ENCODE measurements at regions not wholly inside any gene's neighbourhood (a gene's known extent, or its start where the extent isn't known, plus 50 kb on each side); places are given as distances from the start of the nearest gene placed in this dataset.

DNA sequence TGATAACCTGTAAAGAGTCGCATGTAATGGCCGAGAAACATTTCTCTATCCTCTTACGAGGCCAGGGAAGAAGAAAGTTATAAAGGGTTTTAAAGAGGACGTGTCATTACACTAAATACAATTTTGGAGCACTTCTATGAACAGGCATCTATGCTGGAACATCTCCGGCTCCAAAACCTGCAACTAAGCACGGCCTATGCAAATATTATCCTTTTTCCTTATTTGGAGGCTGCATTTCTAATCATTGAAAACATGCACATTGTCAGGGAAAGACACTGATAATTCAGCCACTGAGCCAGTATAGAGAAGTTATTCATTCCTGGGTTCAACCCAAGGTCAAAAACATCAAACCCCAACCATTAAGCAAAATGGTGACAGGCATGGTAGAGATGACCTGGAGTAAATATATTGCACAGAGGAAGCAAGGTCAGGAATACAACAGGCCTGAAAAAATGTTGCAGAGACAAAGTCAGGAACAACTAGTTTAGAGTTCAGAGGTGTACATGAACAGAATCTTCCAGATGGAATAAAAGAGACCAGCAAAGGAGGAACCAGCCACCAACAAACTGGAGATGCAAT lies 674.1 kb downstream of the NR2F1-AS1 start:
- Histone ChIP-seq H4K20me1 (replicated peaks; ENCODE audit: insufficient read depth) (no peaks in the 10 kb centered on the region), H3K36me3 (ENCODE audit: insufficient read depth) (no peaks in the 10 kb centered on the region), H3K9me2 (ENCODE audit: insufficient read depth) (no peaks in the 10 kb centered on the region), H3K27ac (ENCODE audit: low read depth) (no peak overlapping the region), H3K27me3 (ENCODE audit: insufficient read depth) (no peaks in the 10 kb centered on the region), H2AFZ (no peak overlapping the region), H3K4me3 (no peak overlapping the region), H3F3A (replicated peaks; ENCODE audit: low read depth) (no peaks in the 10 kb centered on the region), H3K79me2 (replicated peaks; ENCODE audit: insufficient read depth) (no peaks in the 10 kb centered on the region), H3K4me1 (ENCODE audit: insufficient read depth) (peaks cover 23% of the 10 kb centered on the region), H3K4me2 (no peak overlapping the region)
- Mint-ChIP-seq H3K4me1 (peaks cover 32% of the 10 kb centered on the region), H3K9me3 (no peaks in the 10 kb centered on the region), H3K27me3 (ENCODE audit: insufficient read depth, low read depth, poor library complexity) (peaks cover 3% of the 10 kb centered on the region), H3K36me3 (ENCODE audit: low read depth) (no peaks in the 10 kb centered on the region), H3K27ac (no peak overlapping the region), H3K4me3 (no peak overlapping the region)
- no peak for TF ChIP-seq CREB1 (CRISPR knock-in tag; IDR thresholded peaks at IDR 0.05; ENCODE audit: low read depth)
- no peak for TF ChIP-seq ZNF114 (CRISPR knock-in tag; IDR thresholded peaks at IDR 0.05)
- TF ChIP-seq EZH2phosphoT487 (IDR thresholded peaks at IDR 0.05; ENCODE audit: unreplicated experiment): no peak
- no peak for TF ChIP-seq ETS1 (IDR thresholded peaks at IDR 0.05)
- TF ChIP-seq, protein P1, sequence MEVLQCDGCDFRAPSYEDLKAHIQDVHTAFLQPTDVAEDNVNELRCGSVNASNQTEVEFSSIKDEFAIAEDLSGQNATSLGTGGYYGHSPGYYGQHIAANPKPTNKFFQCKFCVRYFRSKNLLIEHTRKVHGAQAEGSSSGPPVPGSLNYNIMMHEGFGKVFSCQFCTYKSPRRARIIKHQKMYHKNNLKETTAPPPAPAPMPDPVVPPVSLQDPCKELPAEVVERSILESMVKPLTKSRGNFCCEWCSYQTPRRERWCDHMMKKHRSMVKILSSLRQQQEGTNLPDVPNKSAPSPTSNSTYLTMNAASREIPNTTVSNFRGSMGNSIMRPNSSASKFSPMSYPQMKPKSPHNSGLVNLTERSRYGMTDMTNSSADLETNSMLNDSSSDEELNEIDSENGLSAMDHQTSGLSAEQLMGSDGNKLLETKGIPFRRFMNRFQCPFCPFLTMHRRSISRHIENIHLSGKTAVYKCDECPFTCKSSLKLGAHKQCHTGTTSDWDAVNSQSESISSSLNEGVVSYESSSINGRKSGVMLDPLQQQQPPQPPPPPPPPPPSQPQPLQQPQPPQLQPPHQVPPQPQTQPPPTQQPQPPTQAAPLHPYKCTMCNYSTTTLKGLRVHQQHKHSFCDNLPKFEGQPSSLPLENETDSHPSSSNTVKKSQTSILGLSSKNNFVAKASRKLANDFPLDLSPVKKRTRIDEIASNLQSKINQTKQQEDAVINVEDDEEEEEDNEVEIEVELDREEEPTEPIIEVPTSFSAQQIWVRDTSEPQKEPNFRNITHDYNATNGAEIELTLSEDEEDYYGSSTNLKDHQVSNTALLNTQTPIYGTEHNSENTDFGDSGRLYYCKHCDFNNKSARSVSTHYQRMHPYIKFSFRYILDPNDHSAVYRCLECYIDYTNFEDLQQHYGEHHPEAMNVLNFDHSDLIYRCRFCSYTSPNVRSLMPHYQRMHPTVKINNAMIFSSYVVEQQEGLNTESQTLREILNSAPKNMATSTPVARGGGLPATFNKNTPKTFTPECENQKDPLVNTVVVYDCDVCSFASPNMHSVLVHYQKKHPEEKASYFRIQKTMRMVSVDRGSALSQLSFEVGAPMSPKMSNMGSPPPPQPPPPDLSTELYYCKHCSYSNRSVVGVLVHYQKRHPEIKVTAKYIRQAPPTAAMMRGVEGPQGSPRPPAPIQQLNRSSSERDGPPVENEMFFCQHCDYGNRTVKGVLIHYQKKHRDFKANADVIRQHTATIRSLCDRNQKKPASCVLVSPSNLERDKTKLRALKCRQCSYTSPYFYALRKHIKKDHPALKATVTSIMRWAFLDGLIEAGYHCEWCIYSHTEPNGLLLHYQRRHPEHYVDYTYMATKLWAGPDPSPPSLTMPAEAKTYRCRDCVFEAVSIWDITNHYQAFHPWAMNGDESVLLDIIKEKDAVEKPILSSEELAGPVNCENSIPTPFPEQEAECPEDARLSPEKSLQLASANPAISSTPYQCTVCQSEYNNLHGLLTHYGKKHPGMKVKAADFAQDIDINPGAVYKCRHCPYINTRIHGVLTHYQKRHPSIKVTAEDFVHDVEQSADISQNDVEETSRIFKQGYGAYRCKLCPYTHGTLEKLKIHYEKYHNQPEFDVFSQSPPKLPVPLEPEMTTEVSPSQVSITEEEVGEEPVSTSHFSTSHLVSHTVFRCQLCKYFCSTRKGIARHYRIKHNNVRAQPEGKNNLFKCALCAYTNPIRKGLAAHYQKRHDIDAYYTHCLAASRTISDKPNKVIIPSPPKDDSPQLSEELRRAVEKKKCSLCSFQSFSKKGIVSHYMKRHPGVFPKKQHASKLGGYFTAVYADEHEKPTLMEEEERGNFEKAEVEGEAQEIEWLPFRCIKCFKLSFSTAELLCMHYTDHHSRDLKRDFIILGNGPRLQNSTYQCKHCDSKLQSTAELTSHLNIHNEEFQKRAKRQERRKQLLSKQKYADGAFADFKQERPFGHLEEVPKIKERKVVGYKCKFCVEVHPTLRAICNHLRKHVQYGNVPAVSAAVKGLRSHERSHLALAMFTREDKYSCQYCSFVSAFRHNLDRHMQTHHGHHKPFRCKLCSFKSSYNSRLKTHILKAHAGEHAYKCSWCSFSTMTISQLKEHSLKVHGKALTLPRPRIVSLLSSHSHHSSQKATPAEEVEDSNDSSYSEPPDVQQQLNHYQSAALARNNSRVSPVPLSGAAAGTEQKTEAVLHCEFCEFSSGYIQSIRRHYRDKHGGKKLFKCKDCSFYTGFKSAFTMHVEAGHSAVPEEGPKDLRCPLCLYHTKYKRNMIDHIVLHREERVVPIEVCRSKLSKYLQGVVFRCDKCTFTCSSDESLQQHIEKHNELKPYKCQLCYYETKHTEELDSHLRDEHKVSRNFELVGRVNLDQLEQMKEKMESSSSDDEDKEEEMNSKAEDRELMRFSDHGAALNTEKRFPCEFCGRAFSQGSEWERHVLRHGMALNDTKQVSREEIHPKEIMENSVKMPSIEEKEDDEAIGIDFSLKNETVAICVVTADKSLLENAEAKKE (CRISPR knock-in tag; IDR thresholded peaks at IDR 0.05): no peak
- ATAC-seq: no peak
- no peak for DNase-seq (ENCODE audit: low spot score)

Measured in GM23338 (cell line).